Adipocyte (in vitro differentiated cells): ENCODE measurements at regions not wholly inside any gene's neighbourhood (a gene's known extent, or its start where the extent isn't known, plus 50 kb on each side); places are given as distances from the start of the nearest gene placed in this dataset.

Experiments
- DNase-seq: peaks from one replicate; pipeline ENCODE4 v3.0.0-alpha.2; 2015; ENCODE audit warnings: low read depth
- H3K27me3 ChIP-seq: replicated peaks from 2 replicates; pipeline ENCODE4 v1.7.0; 2013; ENCODE audit warnings: mild to moderate bottlenecking, low read length, moderate library complexity; ENCODE audit not compliant: control insufficient read depth, insufficient read depth
- H3K36me3 ChIP-seq: 2 replicates; pipeline ENCODE4 v1.7.0; 2013; ENCODE audit warnings: low read length, mild to moderate bottlenecking, moderate library complexity; ENCODE audit not compliant: control insufficient read depth, insufficient read depth, severe bottlenecking
- H3K4me1 ChIP-seq: 2 replicates; pipeline ENCODE4 v1.7.0; 2013; ENCODE audit warnings: mild to moderate bottlenecking, low read length, moderate library complexity; ENCODE audit not compliant: control insufficient read depth, insufficient read depth
- H3K4me3 ChIP-seq: 2 replicates; pipeline ENCODE4 v1.7.0; 2013; ENCODE audit warnings: mild to moderate bottlenecking, low read length, moderate library complexity
- H3K9ac ChIP-seq: 2 replicates; pipeline ENCODE4 v1.7.0; 2013; ENCODE audit warnings: mild to moderate bottlenecking, low read length, moderate library complexity
- H3K9me3 ChIP-seq: 2 replicates; pipeline ENCODE4 v1.7.0; 2013; ENCODE audit warnings: mild to moderate bottlenecking, low read length, moderate library complexity; ENCODE audit not compliant: control insufficient read depth

DNA sequence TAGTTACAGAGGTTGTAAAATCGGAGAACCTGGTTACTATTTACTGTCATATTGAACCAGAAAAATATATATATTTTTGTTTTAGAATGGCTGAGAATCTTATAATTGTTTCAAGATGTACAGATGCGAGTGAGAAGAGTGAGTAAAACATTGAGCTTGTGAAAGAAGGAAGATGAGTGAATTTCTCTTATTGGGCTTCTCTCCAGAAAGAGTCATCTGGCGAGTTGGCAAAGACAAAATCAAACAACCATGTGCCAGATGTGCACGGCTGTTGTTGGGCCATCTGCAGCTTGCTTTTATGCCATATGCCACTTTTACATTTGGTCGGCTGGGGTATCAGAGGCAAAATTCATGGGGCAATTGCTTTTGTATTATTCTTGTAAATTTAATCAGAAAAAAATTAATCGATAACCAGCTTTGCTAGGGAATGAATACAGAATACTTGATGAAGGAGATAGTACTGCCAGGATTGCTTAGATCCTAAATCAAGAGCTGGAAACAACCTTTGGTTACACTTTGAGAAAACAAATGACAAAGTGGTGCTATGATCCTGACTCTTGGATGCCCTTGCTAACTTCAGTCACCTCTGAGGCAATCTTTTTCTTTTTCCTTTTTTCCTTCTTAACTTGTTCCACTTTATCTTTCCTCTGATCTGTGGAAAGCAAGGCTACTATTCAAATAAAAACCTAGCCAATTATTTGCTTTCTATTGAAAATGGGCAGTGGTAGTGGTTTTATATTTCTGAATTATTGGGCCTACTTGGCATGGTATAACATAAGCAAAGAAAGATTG lies 97.1 kb upstream of the GRIK2 start:
- DNase-seq, result peak; percentile 89
- Histone ChIP-seq H3K36me3 (no peaks in the 10 kb centered on the region), H3K27me3 (no peaks in the 10 kb centered on the region), H3K9ac (no peak overlapping the region), H3K9me3 (no peaks in the 10 kb centered on the region), H3K4me1 (no peaks in the 10 kb centered on the region), H3K4me3 (no peak overlapping the region)

DNA sequence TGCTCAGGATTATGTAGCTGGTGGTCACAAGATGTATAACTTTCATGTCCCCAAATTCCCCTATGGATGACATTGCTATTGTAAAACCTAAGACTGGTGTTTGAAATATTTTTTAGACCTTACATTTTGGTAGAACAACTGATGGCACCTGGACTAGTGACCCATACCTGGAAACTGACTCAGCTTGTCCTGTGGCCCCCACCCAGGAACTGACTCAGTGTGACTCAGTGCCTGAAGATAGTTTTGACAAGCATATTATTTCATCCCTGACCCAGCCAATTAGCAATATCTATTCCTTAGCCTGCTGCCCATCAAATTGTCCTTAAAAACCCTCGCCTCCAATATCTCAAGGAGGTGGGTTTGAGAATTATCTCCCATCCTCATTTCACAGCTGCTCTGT lies 90.9 kb upstream of the GRIK2 start:
- Histone ChIP-seq H3K27me3 (no peaks in the 10 kb centered on the region), H3K9me3 (peaks cover 9% of the 10 kb centered on the region), H3K4me1 (no peaks in the 10 kb centered on the region), H3K9ac (no peak overlapping the region), H3K4me3 (no peak overlapping the region), H3K36me3 (no peaks in the 10 kb centered on the region)
- no peak for DNase-seq

DNA sequence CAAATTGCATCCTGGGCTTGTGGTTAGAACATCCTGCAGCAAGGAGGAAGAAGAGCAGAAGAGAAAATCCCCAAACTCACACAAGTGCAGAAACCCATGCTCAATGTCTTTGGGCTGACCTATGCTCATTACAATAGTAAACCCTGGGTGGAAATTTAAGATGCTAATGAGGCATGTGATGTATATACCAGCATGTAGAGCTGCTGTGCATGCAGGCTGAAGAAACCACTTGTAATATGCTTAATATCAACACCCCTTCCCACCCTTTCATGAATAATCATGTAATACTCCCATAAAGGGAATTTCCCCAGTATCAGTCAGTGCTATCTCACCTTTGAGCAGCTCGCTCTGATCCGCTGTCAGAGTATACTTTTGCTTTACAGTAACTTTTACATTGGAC lies 90.0 kb upstream of the GRIK2 start:
- Histone ChIP-seq H3K4me3 (no peak overlapping the region), H3K36me3 (no peaks in the 10 kb centered on the region), H3K4me1 (no peaks in the 10 kb centered on the region), H3K27me3 (no peaks in the 10 kb centered on the region), H3K9ac (no peak overlapping the region), H3K9me3 (peaks cover 9% of the 10 kb centered on the region)
- DNase-seq, result no peak

DNA sequence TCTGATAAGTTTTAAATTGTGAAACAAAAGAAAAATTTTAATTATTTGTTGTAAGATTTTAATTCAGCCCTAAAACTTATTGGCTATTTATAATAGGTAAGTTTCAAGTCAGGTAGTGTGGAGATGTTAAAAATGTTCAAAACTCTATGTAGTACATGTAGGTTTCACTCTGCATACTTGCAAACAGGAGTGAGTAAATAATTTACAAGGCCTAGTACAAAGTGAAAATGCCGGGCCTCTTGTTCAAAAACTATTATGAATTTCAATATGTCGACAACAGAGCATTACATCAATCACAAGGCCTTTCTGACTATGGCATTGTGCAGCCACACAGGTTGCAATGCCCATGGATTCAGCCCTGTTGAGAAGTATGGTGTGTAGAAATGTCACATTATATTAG lies 80.9 kb upstream of the GRIK2 start:
- Histone ChIP-seq H3K4me3 (no peak overlapping the region), H3K9me3 (no peaks in the 10 kb centered on the region), H3K4me1 (no peaks in the 10 kb centered on the region), H3K36me3 (no peaks in the 10 kb centered on the region), H3K9ac (no peak overlapping the region), H3K27me3 (no peaks in the 10 kb centered on the region)
- DNase-seq, result no peak

DNA sequence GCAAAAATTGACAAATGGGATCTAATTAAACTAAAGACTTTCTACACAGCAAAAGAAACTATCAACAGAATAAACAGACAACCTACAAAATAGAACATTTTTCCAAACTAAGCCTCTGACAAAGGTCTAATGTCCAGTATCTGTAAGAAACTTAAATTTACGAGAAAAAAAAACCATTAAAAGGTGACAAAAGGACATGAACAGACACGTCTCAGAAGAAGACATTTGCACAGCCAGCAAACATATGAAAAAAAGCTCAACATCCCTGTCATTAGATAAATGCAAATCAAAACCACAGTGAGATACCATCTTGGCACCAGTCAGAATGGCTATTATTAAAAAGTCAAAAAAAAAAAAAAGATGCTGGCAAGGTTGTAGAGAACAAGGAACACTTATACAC lies 70.6 kb upstream of the GRIK2 start:
- Histone ChIP-seq H3K4me3 (no peak overlapping the region), H3K27me3 (no peaks in the 10 kb centered on the region)

DNA sequence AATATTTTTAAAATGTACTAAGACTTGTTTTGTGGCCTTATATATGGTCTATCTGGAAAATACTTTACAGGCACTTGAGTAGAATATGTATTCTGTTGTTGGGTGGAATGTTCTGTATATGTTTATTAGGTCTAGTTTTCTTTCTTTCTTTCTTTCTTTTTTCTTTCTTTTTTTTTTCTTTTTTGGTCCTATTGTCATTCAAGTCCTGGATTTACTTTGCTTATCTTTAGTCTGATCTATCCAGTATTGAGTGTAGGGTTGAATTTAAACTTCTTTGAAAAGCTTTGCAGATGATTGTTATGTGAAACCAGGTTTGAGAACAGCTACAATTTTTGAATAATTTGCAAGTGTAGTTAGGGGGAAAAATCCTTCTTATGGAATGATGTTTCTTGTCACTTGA lies 67.1 kb upstream of the GRIK2 start:
- Histone ChIP-seq H3K4me1 (no peaks in the 10 kb centered on the region), H3K9ac (no peak overlapping the region), H3K27me3 (no peaks in the 10 kb centered on the region), H3K4me3 (no peak overlapping the region), H3K36me3 (no peaks in the 10 kb centered on the region), H3K9me3 (no peaks in the 10 kb centered on the region)
- no peak for DNase-seq

More for the DNA sequence above, 70.6 kb upstream of the GRIK2 start:
- Histone ChIP-seq H3K9ac (no peak overlapping the region), H3K36me3 (no peaks in the 10 kb centered on the region), H3K9me3 (no peaks in the 10 kb centered on the region), H3K4me1 (no peaks in the 10 kb centered on the region)
- DNase-seq, result no peak

DNA sequence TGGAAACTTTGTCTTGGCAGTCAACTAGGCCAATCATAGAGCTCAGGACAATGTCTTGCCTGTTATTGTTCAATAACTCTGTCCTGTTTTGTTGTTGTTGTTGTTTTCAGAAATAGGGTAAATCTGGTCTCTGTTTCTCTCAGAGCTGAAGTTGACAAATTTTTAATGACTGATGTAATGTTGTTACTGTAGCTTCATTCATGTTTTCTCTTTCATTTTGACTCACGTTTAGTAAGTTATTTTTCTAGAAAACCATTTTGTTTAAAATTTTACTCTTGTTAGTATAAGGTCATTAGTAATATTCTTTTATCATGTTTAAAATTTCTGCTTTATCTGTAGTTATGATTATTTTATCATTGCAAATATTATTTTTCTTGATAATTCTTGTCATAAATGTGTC lies 51.6 kb upstream of the GRIK2 start:
- DNase-seq, result no peak
- H3K4me1 ChIP-seq, result no peaks in the 10 kb centered on the region
- no peaks in the 10 kb centered on the region for H3K27me3 ChIP-seq
- H3K9me3 ChIP-seq, result peaks cover 3% of the 10 kb centered on the region
- no peak overlapping the region for H3K9ac ChIP-seq
- no peak overlapping the region for H3K4me3 ChIP-seq
- H3K36me3 ChIP-seq, result no peaks in the 10 kb centered on the region
